ENCODE measurements at regions not wholly inside any gene's neighbourhood (a gene's known extent, or its start where the extent isn't known, plus 50 kb on each side); places are given as distances from the start of the nearest gene placed in this dataset.

- TF ChIP-seq POLR2AphosphoS5 (IDR thresholded peaks at IDR 0.05; ENCODE audit: low read depth, low read length), result no peak
- no peak for TF ChIP-seq TAF1 (IDR thresholded peaks at IDR 0.05; ENCODE audit: borderline replicate concordance, insufficient read depth, low read length)
Observed at GRCh38 chr13:58376775-58377174, 745.2 kb downstream of the PCDH17 start.

DNA sequence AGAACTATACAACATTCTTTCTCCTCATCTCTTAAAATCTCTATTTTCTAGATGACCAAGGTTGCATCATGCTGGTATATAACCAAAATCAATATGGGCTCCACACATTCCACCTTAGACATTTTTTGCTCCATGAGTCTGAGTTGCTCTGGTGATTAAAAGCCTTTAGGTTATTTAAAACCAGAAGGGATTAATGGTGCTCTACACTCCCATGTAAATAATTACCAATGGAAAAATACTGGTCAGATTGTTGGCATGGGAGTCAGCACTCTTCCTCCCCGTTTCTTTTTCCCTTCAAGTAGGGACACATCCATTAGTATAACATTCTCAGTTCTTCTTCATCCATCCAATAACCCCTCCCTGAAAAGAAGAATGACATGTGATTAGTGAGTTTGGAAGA is 747.7 kb downstream of the PCDH17 start:
- TF ChIP-seq POLR2AphosphoS5 (IDR thresholded peaks at IDR 0.05; ENCODE audit: low read depth, low read length) (no peak), FOXP2 (optimal IDR thresholded peaks at IDR 0.05; ENCODE audit: borderline replicate concordance, extremely low read depth, extremely low read length, insufficient read depth) (no peak), SIN3A (IDR thresholded peaks at IDR 0.05; ENCODE audit: borderline replicate concordance, insufficient read depth, low read length) (no peak), TAF1 (IDR thresholded peaks at IDR 0.05; ENCODE audit: borderline replicate concordance, insufficient read depth, low read length) (no peak), REST (IDR thresholded peaks at IDR 0.05; ENCODE audit: insufficient read depth in 1 of 2, low read depth in 2 of 2, low read length in 2 of 2) (no peak)

DNA sequence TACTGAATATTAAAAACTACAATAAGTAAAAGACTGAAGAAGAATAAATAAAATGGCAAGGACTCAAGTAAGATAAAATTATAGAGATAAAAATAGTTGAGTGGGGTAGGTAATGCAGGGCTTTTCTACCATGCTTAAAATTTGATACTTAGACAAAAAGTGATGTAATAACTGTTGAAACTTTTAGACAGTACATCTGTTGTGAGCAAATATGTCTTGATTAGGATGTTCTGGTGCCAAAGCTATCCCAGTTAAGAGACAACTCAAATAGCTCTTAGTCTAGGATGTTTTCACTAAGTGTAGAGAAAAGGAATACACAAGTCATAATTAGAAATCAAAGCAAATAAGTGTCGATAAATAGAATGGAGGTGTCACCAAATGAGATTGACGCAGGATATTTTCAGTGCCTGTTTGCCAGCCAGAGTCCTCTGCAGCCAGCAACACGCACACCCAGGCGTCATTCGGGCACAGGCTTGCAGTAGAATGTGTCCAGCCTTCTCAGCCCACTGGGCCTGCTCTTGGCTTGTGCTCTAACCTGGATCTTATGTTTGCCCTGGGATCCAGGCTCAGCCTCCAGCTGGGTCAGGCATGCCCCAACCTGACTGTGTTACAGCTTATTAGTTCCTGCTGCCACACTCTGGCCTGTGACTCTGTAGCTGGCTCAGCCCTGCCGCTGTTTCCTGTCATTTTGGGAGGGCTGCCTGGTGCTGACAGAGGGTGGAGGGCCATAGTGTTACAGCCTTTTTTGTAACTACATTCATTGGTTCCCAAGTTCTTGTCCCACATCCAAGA is 766.2 kb downstream of the PCDH17 start:
- TF ChIP-seq SIN3A (IDR thresholded peaks at IDR 0.05; ENCODE audit: borderline replicate concordance, insufficient read depth, low read length) (no peak), POLR2AphosphoS5 (IDR thresholded peaks at IDR 0.05; ENCODE audit: low read depth, low read length) (no peak), TAF1 (IDR thresholded peaks at IDR 0.05; ENCODE audit: borderline replicate concordance, insufficient read depth, low read length) (no peak), REST (IDR thresholded peaks at IDR 0.05; ENCODE audit: insufficient read depth in 1 of 2, low read depth in 2 of 2, low read length in 2 of 2) (no peak), FOXP2 (optimal IDR thresholded peaks at IDR 0.05; ENCODE audit: borderline replicate concordance, extremely low read depth, extremely low read length, insufficient read depth) (no peak)

DNA sequence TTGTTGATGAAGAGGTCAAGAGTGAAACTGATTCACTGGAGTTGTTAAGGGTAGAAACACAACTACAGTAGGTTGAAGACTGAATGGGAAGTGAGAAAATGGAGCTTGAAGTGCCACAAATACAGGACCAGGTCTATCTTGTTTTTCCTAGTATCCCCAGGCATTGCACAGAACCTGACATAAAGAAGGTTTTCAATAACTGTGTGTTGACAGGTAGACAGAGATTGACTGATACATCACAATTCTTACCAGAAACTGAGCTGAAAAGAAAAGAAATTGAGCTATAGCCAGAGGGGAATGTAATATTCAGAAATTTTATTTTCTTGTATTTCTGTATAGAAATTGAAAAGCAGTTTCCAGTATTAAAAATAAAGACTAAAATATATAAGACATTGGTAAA is 767.7 kb downstream of the PCDH17 start:
- no peak for TF ChIP-seq TAF1 (IDR thresholded peaks at IDR 0.05; ENCODE audit: borderline replicate concordance, insufficient read depth, low read length)
- no peak for TF ChIP-seq REST (IDR thresholded peaks at IDR 0.05; ENCODE audit: insufficient read depth in 1 of 2, low read depth in 2 of 2, low read length in 2 of 2)
- no peak for TF ChIP-seq FOXP2 (optimal IDR thresholded peaks at IDR 0.05; ENCODE audit: borderline replicate concordance, extremely low read depth, extremely low read length, insufficient read depth)
- no peak for TF ChIP-seq POLR2AphosphoS5 (IDR thresholded peaks at IDR 0.05; ENCODE audit: low read depth, low read length)
- TF ChIP-seq SIN3A (IDR thresholded peaks at IDR 0.05; ENCODE audit: borderline replicate concordance, insufficient read depth, low read length), result no peak

DNA sequence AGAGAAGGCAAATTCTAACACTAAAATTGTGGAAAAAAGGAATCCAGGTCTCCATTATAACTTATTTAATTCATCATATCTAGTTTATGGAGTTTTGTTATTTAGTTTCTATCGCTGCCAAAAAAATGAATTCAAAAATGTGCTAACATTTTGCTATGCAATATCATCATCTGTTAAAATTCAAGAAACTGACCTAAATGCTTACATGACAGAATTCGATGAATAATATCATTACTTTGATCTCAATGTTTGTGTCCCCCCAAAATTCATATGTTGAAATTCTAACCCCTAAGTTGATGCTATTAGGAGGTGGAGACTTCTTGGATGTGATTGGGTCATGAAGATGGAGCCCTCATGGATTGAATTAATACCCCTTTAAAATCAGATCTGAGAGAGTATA is 775.0 kb downstream of the PCDH17 start:
- no peak for TF ChIP-seq REST (IDR thresholded peaks at IDR 0.05; ENCODE audit: insufficient read depth in 1 of 2, low read depth in 2 of 2, low read length in 2 of 2)
- TF ChIP-seq TAF1 (IDR thresholded peaks at IDR 0.05; ENCODE audit: borderline replicate concordance, insufficient read depth, low read length), result no peak
- TF ChIP-seq SIN3A (IDR thresholded peaks at IDR 0.05; ENCODE audit: borderline replicate concordance, insufficient read depth, low read length), result no peak
- TF ChIP-seq FOXP2 (optimal IDR thresholded peaks at IDR 0.05; ENCODE audit: borderline replicate concordance, extremely low read depth, extremely low read length, insufficient read depth), result no peak
- no peak for TF ChIP-seq POLR2AphosphoS5 (IDR thresholded peaks at IDR 0.05; ENCODE audit: low read depth, low read length)
